Astrocyte (in vitro differentiated cells and primary cell): ENCODE measurements at regions not wholly inside any gene's neighbourhood (a gene's known extent, or its start where the extent isn't known, plus 50 kb on each side); places are given as distances from the start of the nearest gene placed in this dataset.

Experiments
- DNase-seq: peaks from one replicate; pipeline ENCODE4 v3.0.0-alpha.2; 2010; ENCODE audit warnings: low read depth
- FAIRE-seq: peaks from 2 replicates; lab custom pipeline; 2011; peaks lifted over from hg19 to GRCh38; lab: Jason Lieb, UNC
- H2AFZ ChIP-seq: 2 replicates; pipeline ENCODE4 v1.6.0; 2012; ENCODE audit warnings: low read depth, low read length, inconsistent platforms
- H3K27ac ChIP-seq: 2 replicates; pipeline ENCODE4 v1.5.1; 2011; ENCODE audit warnings: low read depth, low read length, inconsistent platforms
- H3K27me3 ChIP-seq: 2 replicates; pipeline ENCODE4 v1.6.0; 2011; ENCODE audit warnings: low read length, inconsistent platforms; ENCODE audit not compliant: insufficient read depth
- H3K36me3 ChIP-seq: 2 replicates; pipeline ENCODE4 v1.5.1; 2011; ENCODE audit warnings: low read length, inconsistent platforms; ENCODE audit not compliant: insufficient read depth
- H3K4me1 ChIP-seq: 2 replicates; pipeline ENCODE4 v1.5.1; 2011; ENCODE audit warnings: low read length, inconsistent platforms; ENCODE audit not compliant: insufficient read depth
- H3K4me2 ChIP-seq: 2 replicates; pipeline ENCODE4 v1.6.0; 2012; ENCODE audit warnings: low read length, inconsistent platforms
- H3K4me3 ChIP-seq: 2 replicates; pipeline ENCODE4 v1.5.1; 2011; ENCODE audit warnings: low read depth, mild to moderate bottlenecking, low read length, inconsistent platforms; ENCODE audit not compliant: insufficient read depth
- H3K79me2 ChIP-seq: 2 replicates; pipeline ENCODE4 v1.6.0; 2012; ENCODE audit warnings: mild to moderate bottlenecking, low read length, inconsistent platforms; ENCODE audit not compliant: insufficient read depth
- H3K9ac ChIP-seq: 2 replicates; pipeline ENCODE4 v1.6.0; 2012; ENCODE audit warnings: mild to moderate bottlenecking, low read length, inconsistent platforms
- H3K9me3 ChIP-seq: 2 replicates; pipeline ENCODE4 v1.5.1; 2012; ENCODE audit warnings: low read depth, mild to moderate bottlenecking, low read length, inconsistent platforms; ENCODE audit not compliant: insufficient read depth
- H4K20me1 ChIP-seq: 2 replicates; pipeline ENCODE4 v1.6.0; 2012; ENCODE audit warnings: low read length, inconsistent platforms; ENCODE audit not compliant: insufficient read depth
- H3K27ac Mint-ChIP-seq: one replicate; pipeline ENCODE4 v1.8.0; 2021; ENCODE audit warnings: mild to moderate bottlenecking, mixed read lengths; ENCODE audit not compliant: unreplicated experiment
- H3K27me3 Mint-ChIP-seq: one replicate; pipeline ENCODE4 v1.8.0; 2021; ENCODE audit warnings: low read depth, mixed read lengths; ENCODE audit not compliant: unreplicated experiment
- H3K36me3 Mint-ChIP-seq: one replicate; pipeline ENCODE4 v1.8.0; 2021; ENCODE audit warnings: low read depth, mixed read lengths; ENCODE audit not compliant: unreplicated experiment
- H3K4me1 Mint-ChIP-seq: one replicate; pipeline ENCODE4 v1.8.0; 2021; ENCODE audit warnings: low read depth, mixed read lengths; ENCODE audit not compliant: unreplicated experiment
- H3K4me3 Mint-ChIP-seq: one replicate; pipeline ENCODE4 v1.8.0; 2021; ENCODE audit warnings: mild to moderate bottlenecking, moderate library complexity, mixed read lengths; ENCODE audit not compliant: unreplicated experiment
- H3K9me3 Mint-ChIP-seq: one replicate; pipeline ENCODE4 v1.8.0; 2021; ENCODE audit warnings: mild to moderate bottlenecking, mixed read lengths; ENCODE audit not compliant: unreplicated experiment
- EZH2 ChIP-seq: IDR thresholded peaks from 2 replicates; pipeline ENCODE4 v1.6.1; 2012; ENCODE audit warnings: mild to moderate bottlenecking, low read length, inconsistent platforms; ENCODE audit not compliant: insufficient read depth
- TF ChIP-seq, protein P1 (sequence below): IDR thresholded peaks from 2 replicates; pipeline ENCODE4 v1.5.1; 2011; ENCODE audit warnings: low read depth, mild to moderate bottlenecking, inconsistent platforms, low read length, moderate library complexity; ENCODE audit not compliant: insufficient read depth

DNA sequence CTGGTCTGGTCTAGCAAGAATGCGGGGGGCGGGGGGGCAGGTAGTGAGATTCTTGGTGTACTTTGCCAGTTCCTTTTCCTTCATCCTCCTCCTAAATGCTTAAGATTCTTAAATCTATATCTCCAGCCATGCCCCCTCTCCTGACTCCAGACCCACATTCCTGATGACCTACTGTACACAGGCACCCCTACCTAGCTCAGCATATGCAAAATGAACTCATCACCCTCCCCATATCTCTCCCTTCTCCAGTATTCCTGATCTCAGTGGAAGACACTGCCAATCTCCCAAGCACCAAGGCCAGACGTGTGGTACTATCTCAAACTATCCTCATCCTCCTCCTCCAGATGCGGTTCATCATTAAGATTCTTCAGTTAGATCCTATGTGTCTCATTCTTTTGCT is 215.8 kb downstream of the SPTSSA start:
- Histone ChIP-seq H3K79me2 (no peaks in the 10 kb centered on the region), H3K27me3 (peaks cover 7% of the 10 kb centered on the region), H4K20me1 (no peaks in the 10 kb centered on the region), H3K4me2 (no peak overlapping the region), H2AFZ (no peak overlapping the region), H3K36me3 (no peaks in the 10 kb centered on the region), H3K4me3 (no peak overlapping the region), H3K9ac (no peak overlapping the region), H3K9me3 (no peaks in the 10 kb centered on the region), H3K4me1 (no peaks in the 10 kb centered on the region), H3K27ac (no peak overlapping the region)
- Mint-ChIP-seq H3K9me3 (peaks cover 4% of the 10 kb centered on the region), H3K4me3 (no peak overlapping the region), H3K27ac (no peak overlapping the region), H3K36me3 (no peaks in the 10 kb centered on the region), H3K27me3 (peaks cover 8% of the 10 kb centered on the region), H3K4me1 (peaks cover 4% of the 10 kb centered on the region)
- FAIRE-seq (no peak), DNase-seq (no peak)
- TF ChIP-seq EZH2, result no peak
- TF ChIP-seq, protein P1, sequence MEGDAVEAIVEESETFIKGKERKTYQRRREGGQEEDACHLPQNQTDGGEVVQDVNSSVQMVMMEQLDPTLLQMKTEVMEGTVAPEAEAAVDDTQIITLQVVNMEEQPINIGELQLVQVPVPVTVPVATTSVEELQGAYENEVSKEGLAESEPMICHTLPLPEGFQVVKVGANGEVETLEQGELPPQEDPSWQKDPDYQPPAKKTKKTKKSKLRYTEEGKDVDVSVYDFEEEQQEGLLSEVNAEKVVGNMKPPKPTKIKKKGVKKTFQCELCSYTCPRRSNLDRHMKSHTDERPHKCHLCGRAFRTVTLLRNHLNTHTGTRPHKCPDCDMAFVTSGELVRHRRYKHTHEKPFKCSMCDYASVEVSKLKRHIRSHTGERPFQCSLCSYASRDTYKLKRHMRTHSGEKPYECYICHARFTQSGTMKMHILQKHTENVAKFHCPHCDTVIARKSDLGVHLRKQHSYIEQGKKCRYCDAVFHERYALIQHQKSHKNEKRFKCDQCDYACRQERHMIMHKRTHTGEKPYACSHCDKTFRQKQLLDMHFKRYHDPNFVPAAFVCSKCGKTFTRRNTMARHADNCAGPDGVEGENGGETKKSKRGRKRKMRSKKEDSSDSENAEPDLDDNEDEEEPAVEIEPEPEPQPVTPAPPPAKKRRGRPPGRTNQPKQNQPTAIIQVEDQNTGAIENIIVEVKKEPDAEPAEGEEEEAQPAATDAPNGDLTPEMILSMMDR, result no peak

- no peak overlapping the region for H3K27ac ChIP-seq
- Mint-ChIP-seq H3K27me3 (peaks cover 9% of the 10 kb centered on the region), H3K36me3 (no peaks in the 10 kb centered on the region), H3K4me3 (no peak overlapping the region), H3K9me3 (peaks cover 4% of the 10 kb centered on the region), H3K27ac (no peak overlapping the region), H3K4me1 (no peaks in the 10 kb centered on the region)
- no peak overlapping the region for H3K4me2 ChIP-seq
- H3K36me3 ChIP-seq, result no peaks in the 10 kb centered on the region
- H3K9me3 ChIP-seq, result no peaks in the 10 kb centered on the region
- H3K27me3 ChIP-seq, result peaks cover 7% of the 10 kb centered on the region
- no peak overlapping the region for H2AFZ ChIP-seq
- DNase-seq (no peak), FAIRE-seq (no peak)
- H3K79me2 ChIP-seq, result no peaks in the 10 kb centered on the region
- H3K4me1 ChIP-seq, result no peaks in the 10 kb centered on the region
- H4K20me1 ChIP-seq, result no peaks in the 10 kb centered on the region
- H3K9ac ChIP-seq, result no peak overlapping the region
- no peak overlapping the region for H3K4me3 ChIP-seq
- no peak for TF ChIP-seq EZH2
- TF ChIP-seq, protein P1, result no peak
Observed at GRCh38 chr14:34243401-34243800, 218.6 kb downstream of the SPTSSA start.

- Histone ChIP-seq H3K4me2 (no peak overlapping the region), H3K27me3 (peaks cover 7% of the 10 kb centered on the region), H3K4me1 (no peaks in the 10 kb centered on the region), H2AFZ (no peak overlapping the region), H3K9ac (no peak overlapping the region), H3K36me3 (no peaks in the 10 kb centered on the region), H4K20me1 (no peaks in the 10 kb centered on the region), H3K79me2 (no peaks in the 10 kb centered on the region), H3K4me3 (no peak overlapping the region), H3K27ac (no peak overlapping the region), H3K9me3 (no peaks in the 10 kb centered on the region)
- Mint-ChIP-seq H3K27me3 (peaks cover 9% of the 10 kb centered on the region), H3K9me3 (peaks cover 4% of the 10 kb centered on the region), H3K4me3 (no peak overlapping the region), H3K36me3 (no peaks in the 10 kb centered on the region), H3K4me1 (no peaks in the 10 kb centered on the region), H3K27ac (no peak overlapping the region)
- TF ChIP-seq, protein P1, result no peak
- TF ChIP-seq EZH2, result no peak
- no peak for FAIRE-seq
- DNase-seq, result no peak
Observed at GRCh38 chr14:34243001-34243400, 219.0 kb downstream of the SPTSSA start.
